CD4-positive, alpha-beta T cell (primary cell): ENCODE measurements at regions not wholly inside any gene's neighbourhood (a gene's known extent, or its start where the extent isn't known, plus 50 kb on each side); places are given as distances from the start of the nearest gene placed in this dataset.

Source experiments
- ATAC-seq: fragments of 200-7000 bp; cut with Tn5 transposase; one replicate; pipeline ENCODE4 v1.10.0; 2022; ENCODE audit warnings: mild to moderate bottlenecking; ENCODE audit not compliant: poor library complexity
- CTCF ChIA-PET: fragments of 350-600 bp; sonication (Branson Sonifier 250); formaldehyde crosslinking; loops from one replicate; lab custom pipeline; 2021; ENCODE audit warnings: antibody characterized with exemption, inconsistent platforms; lab: Charles Lee
- POLR2A ChIA-PET: fragments of 350-600 bp; sonication (Branson Sonifier 250); formaldehyde crosslinking; loops from one replicate; lab custom pipeline; 2021; ENCODE audit warnings: antibody characterized with exemption, inconsistent platforms; lab: Charles Lee
- DNase-seq, 14 experiments: peaks; one replicate each; pipeline ENCODE4 v3.0.0-alpha.2; 2013 to 2020; ENCODE audit warnings: mixed read lengths in 2 of 14
- H3K27ac ChIP-seq, 2 donors: one replicate each; pipeline versions ENCODE4 v1.5.1 to v1.7.0; 2013; ENCODE audit warnings: low read length in 2 of 2, low read depth in 1 of 2, mild to moderate bottlenecking in 1 of 2
- H3K27me3 ChIP-seq, 2 experiments: 1 replicate in 1 of 2; 2 replicates in 1 of 2; pipeline versions ENCODE4 v1.6.1 to v1.7.0; 2013; ENCODE audit warnings: low read length in 2 of 2, control low read depth in 1 of 2, mild to moderate bottlenecking in 1 of 2, moderate library complexity in 1 of 2; ENCODE audit not compliant: insufficient read depth in 2 of 2, control insufficient read depth in 1 of 2
- H3K36me3 ChIP-seq: one replicate; pipeline ENCODE4 v1.6.1; 2013; ENCODE audit warnings: low read length, control low read depth; ENCODE audit not compliant: insufficient read depth
- H3K4me1 ChIP-seq: one replicate; pipeline ENCODE4 v1.6.1; 2013; ENCODE audit warnings: low read length, control low read depth; ENCODE audit not compliant: insufficient read depth
- H3K4me3 ChIP-seq: one replicate; pipeline ENCODE4 v1.5.1; 2013; ENCODE audit warnings: mild to moderate bottlenecking, low read length, moderate library complexity
- H3K9me3 ChIP-seq, 2 experiments: 1 replicate in 1 of 2; 2 replicates in 1 of 2; pipeline versions ENCODE4 v1.6.1 to v1.7.0; 2013; ENCODE audit warnings: low read length in 2 of 2, mild to moderate bottlenecking in 2 of 2, control low read depth in 1 of 2, moderate library complexity in 1 of 2; ENCODE audit not compliant: control insufficient read depth in 1 of 2, insufficient read depth in 1 of 2
- H3K27ac Mint-ChIP-seq: one replicate; pipeline ENCODE4 v1.8.0; 2020; ENCODE audit warnings: mixed read lengths
- H3K27me3 Mint-ChIP-seq: one replicate; pipeline ENCODE4 v1.8.0; 2021; ENCODE audit warnings: mixed read lengths
- H3K36me3 Mint-ChIP-seq: one replicate; pipeline ENCODE4 v1.8.0; 2021; ENCODE audit warnings: low read depth, mixed read lengths
- H3K4me1 Mint-ChIP-seq: one replicate; pipeline ENCODE4 v1.8.0; 2021; ENCODE audit warnings: low read depth, mixed read lengths
- H3K4me3 Mint-ChIP-seq: one replicate; pipeline ENCODE4 v1.8.0; 2020; ENCODE audit warnings: mild to moderate bottlenecking, mixed read lengths
- H3K9me3 Mint-ChIP-seq: one replicate; pipeline ENCODE4 v1.8.0; 2020; ENCODE audit warnings: mixed read lengths
- intact Hi-C, 2 experiments: fragments of 100-400 bp; cut with DNase I in 1 of 2; cut with micrococcal nuclease in 1 of 2; formaldehyde crosslinking; loops; one replicate each; pipeline versions ENCODE4 v1.15.1 to v1.9.0; 2023 to 2025; cut with DNase I, micrococcal nuclease
- TF ChIP-seq, protein P1 (sequence below): fragments of 200-600 bp; IDR thresholded peaks from one replicate; pipeline ENCODE4 v1.8.0; 2022; ENCODE audit warnings: antibody characterized with exemption, mild to moderate bottlenecking

- Histone ChIP-seq H3K4me3 (no peak overlapping the region), H3K4me1 (no peaks in the 10 kb centered on the region), H3K27me3 (no peaks in the 10 kb centered on the region), H3K9me3 (no peaks in the 10 kb centered on the region), H3K36me3 (no peaks in the 10 kb centered on the region), H3K27ac (no peak overlapping the region)
- H3K27me3 Mint-ChIP-seq = no peaks in the 10 kb centered on the region
- no peak overlapping the region for H3K4me3 Mint-ChIP-seq
- H3K36me3 Mint-ChIP-seq = no peaks in the 10 kb centered on the region
- ChIA-PET POLR2A (no interaction called here), CTCF (no interaction called here)
- H3K4me1 Mint-ChIP-seq = no peaks in the 10 kb centered on the region
- intact Hi-C loops = loop anchor here in 1 of 2 experiments (10.0 kb wide), 1 partner anchor 63 kb away; no protein-coding TSS in a partner anchor
- no peak overlapping the region for H3K27ac Mint-ChIP-seq
- DNase-seq = no peak
- TF ChIP-seq, protein P1, sequence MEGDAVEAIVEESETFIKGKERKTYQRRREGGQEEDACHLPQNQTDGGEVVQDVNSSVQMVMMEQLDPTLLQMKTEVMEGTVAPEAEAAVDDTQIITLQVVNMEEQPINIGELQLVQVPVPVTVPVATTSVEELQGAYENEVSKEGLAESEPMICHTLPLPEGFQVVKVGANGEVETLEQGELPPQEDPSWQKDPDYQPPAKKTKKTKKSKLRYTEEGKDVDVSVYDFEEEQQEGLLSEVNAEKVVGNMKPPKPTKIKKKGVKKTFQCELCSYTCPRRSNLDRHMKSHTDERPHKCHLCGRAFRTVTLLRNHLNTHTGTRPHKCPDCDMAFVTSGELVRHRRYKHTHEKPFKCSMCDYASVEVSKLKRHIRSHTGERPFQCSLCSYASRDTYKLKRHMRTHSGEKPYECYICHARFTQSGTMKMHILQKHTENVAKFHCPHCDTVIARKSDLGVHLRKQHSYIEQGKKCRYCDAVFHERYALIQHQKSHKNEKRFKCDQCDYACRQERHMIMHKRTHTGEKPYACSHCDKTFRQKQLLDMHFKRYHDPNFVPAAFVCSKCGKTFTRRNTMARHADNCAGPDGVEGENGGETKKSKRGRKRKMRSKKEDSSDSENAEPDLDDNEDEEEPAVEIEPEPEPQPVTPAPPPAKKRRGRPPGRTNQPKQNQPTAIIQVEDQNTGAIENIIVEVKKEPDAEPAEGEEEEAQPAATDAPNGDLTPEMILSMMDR = no peak
- ATAC-seq = no peak
- peaks cover 15% of the 10 kb centered on the region for H3K9me3 Mint-ChIP-seq
Measured at GRCh38 chr18:27838225-27838624, 338.7 kb downstream of the CDH2 start.

GRCh38 chr18:27826101-27826500 lies 350.8 kb downstream of the CDH2 start:
- Histone ChIP-seq H3K9me3 (no peaks in the 10 kb centered on the region), H3K4me3 (no peak overlapping the region), H3K4me1 (no peaks in the 10 kb centered on the region), H3K27me3 (no peaks in the 10 kb centered on the region), H3K36me3 (no peaks in the 10 kb centered on the region), H3K27ac (no peak overlapping the region)
- H3K27me3 Mint-ChIP-seq = no peaks in the 10 kb centered on the region
- ChIA-PET CTCF (no interaction called here), POLR2A (no interaction called here)
- intact Hi-C loops = no loop called here
- peaks cover 18% of the 10 kb centered on the region for H3K9me3 Mint-ChIP-seq
- no peak for DNase-seq
- H3K27ac Mint-ChIP-seq = no peak overlapping the region
- TF ChIP-seq, protein P1 = no peak
- no peak for ATAC-seq
- no peaks in the 10 kb centered on the region for H3K36me3 Mint-ChIP-seq
- H3K4me3 Mint-ChIP-seq = no peak overlapping the region
- no peaks in the 10 kb centered on the region for H3K4me1 Mint-ChIP-seq

GRCh38 chr18:27825689-27826088 lies 351.2 kb downstream of the CDH2 start:
- Mint-ChIP-seq H3K4me1 (no peaks in the 10 kb centered on the region), H3K36me3 (no peaks in the 10 kb centered on the region), H3K4me3 (no peak overlapping the region), H3K27ac (no peak overlapping the region), H3K27me3 (no peaks in the 10 kb centered on the region), H3K9me3 (peaks cover 15% of the 10 kb centered on the region)
- no peaks in the 10 kb centered on the region for H3K9me3 ChIP-seq
- ChIA-PET POLR2A (no interaction called here), CTCF (no interaction called here)
- H3K4me3 ChIP-seq = no peak overlapping the region
- TF ChIP-seq, protein P1 = no peak
- ATAC-seq (no peak), DNase-seq (no peak)
- no peaks in the 10 kb centered on the region for H3K4me1 ChIP-seq
- no peak overlapping the region for H3K27ac ChIP-seq
- intact Hi-C loops = no loop called here
- no peaks in the 10 kb centered on the region for H3K27me3 ChIP-seq
- H3K36me3 ChIP-seq = no peaks in the 10 kb centered on the region
